HG02610 (cell line): ENCODE measurements at regions not wholly inside any gene's neighbourhood (a gene's known extent, or its start where the extent isn't known, plus 50 kb on each side); places are given as distances from the start of the nearest gene placed in this dataset.
A peak's percentile ranks its signal among the peaks of the same experiment; 100 is the strongest.
"Not testable (repeated sequence)": the region's sequence is repeated elsewhere in the genome, so short reads cannot be mapped to it uniquely, and the experiment has no call there.

Experiments
- ATAC-seq: cut with Tn5 transposase; IDR thresholded peaks from one replicate; pipeline ENCODE4 v1.9.1; 2021; ENCODE audit warnings: mild to moderate bottlenecking, moderate library complexity; ENCODE audit not compliant: unreplicated experiment

GRCh38 chr13:48583859-48584311 is 51.0 kb upstream of the RCBTB2 start:
- no peak for ATAC-seq

DNA sequence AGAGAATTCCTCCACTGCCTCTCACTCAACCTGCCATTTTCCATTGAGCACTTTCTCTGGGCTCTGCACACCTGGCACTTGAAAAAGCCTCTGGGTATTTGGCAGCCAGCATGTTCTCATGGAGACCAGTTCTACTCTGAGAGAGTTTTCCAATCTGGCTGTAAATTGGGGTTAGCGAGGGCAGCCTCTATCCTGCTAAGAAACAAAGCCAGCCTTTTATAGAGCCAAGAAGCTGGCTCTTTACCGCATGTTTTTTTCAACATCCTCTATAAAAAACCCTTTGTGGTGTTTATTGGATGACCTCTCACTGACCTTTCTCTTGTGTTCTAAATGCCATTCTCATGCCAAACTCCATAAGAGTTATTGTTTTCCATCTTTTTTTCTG is 52.6 kb upstream of the RCBTB2 start:
- ATAC-seq: no peak

- no peak for ATAC-seq
Measured at GRCh38 chr13:48586591-48587103, 53.8 kb upstream of the RCBTB2 start.

DNA sequence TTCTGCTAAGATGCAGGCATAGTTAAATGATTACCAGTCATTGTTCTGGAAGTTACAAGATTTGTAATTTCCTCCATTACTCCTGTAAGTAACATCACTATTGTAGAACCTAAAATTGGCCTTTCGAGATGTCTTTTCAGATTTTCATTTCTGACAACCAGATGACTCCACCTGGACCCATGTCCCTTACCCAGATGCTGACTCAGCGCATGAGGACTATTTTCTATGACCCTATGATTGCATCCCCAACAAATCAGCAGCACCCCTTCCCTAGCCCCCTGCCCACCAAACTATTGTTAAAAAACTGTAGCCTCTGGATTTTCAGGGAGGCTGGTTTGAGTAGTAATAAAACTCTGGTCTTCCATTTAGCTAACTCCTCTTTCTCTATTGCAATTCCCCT is 55.2 kb upstream of the RCBTB2 start:
- ATAC-seq: no peak

DNA sequence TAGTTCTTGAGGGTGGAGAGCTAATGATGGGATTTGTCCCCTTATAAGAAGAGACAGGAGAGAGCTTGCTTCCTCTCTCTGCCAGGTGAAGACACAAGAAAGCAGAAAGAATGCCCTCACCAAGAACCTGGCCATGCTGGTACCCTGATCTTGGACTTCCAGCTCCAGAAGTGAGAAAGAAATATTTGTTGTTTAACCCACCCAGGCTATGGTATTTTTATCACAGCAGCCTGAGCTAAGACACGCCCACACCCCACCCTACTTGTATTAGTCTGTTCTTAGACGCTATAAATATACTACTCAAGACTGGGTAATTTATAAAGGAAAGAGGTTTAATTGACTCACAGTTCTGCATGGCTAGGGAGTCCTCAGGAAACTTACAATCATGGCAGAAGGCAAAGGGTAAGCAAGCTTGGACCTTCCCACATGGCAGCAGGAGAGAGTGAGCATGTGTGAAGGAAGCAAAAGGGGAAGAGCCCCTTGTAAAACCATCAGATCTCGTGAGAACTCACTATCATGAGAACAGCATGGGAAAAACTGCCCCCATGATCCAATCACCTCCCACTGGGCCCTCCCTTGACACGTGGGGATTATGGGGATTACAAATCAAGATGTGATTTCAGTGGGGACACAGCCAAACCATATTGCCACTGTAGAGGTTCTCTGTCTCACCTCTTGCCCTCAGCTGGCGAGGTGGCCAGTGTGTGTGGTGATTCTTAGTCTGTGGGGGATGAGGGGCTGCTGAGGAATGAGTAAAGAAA is 57.4 kb upstream of the RCBTB2 start:
- no peak for ATAC-seq

GRCh38 chr13:48591124-48591872 is 58.4 kb upstream of the RCBTB2 start:
- ATAC-seq: not testable (repeated sequence)

DNA sequence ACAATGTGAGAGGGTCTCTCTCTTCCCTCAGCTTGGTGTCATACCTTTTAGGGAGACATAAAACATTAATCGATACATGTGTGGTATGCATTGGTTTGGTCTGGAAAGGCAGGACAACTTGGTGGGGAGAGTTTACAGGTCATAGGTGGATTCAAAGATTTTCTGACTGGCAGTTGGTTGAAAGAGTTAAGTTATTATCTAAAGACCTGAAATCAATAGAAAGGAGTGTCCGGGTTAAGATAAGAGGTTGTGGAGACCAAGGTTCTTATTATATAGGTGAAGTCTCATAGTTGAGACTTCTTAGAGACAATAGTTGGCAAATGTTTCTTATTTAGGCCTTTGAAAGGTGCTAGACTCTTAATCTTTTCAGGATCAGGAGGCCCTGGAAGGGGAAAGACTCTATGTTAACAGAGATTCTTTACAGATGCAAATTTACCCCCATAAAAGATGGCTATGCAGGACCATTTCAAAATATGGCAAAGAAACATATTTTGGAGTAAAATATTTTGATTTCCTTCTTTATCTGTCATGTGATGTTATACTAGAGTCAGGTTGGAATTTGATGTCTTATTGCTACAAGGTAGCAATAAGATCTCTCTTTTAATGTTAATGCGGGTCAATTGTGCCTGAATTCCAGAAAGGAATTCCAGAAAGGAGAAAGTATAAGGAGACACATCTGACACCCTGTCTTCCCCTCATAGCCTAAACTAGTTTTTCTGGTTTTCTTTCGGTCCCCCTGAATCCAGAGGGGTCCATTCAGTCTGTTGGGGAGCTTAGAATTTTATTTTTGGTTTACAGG is 59.2 kb upstream of the RCBTB2 start:
- no peak for ATAC-seq

DNA sequence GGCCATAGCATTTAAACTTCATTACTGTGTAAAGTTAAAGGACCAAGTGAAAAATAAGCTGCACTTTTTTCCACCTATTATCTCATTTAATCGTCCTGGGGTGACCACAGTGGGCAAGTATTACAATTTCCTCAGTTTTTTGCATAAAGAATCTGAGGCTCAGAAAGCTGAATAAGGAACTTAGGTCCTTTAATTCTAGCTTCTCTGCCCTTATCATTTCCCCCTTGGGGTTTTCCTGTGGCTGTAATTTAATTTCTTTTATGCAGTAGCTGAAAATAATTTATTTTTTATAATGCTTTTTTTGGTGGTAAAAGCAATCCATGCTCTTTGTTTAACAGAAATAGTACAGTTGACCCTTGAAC is 59.8 kb upstream of the RCBTB2 start:
- no peak for ATAC-seq

- no peak for ATAC-seq
Measured at GRCh38 chr13:48593536-48593935, 60.2 kb upstream of the CYSLTR2 start.

GRCh38 chr13:48594096-48594815 is 59.5 kb upstream of the CYSLTR2 start:
- ATAC-seq: no peak

- ATAC-seq: peak; percentile 72
Measured at GRCh38 chr13:48595431-48596429, 58.0 kb upstream of the CYSLTR2 start.

DNA sequence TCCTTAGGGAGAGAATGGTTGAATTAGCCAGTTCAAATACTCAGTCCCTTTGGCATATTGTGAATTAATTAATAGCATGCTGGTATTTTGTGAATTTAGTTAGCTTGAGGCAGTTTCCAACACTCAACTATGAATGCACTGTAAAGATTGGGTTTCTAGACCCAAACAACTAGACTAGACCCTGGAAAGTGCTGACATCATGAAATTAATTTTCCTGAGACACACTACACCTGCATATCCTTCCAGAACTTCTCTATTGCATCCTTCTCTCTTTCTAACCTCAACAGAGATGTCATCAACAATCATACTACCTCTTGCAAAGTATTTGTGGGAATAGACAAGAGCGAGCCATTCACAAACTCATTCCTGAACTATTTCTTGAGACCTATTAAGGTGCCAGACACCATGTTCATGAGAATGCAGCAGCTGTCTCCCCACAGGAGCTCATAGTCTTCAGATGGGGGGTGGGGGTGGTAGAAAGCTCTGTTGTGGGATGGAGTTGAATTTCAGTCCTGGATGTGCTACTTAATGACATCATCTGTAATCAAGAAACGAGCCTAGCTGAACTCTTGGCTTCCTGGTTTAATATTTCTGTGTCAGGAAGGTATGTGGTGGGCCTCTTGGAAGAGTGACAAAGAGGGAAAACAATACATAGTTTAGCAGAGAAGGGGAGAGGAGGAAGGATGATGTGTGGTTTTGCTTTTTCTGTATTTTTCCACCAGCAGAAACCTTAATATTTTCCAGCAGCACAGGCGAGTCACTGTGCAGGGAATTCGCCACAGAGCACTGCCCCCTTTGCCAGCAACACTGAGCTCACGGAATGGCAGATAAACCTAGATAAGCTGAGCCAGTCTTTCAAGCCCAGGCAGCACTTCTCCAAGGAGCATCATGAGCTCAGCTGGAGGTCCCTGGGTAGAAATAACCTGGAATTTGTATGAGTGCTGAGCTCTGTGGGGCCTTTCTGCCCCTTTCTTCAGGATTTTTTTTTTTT is 53.1 kb upstream of the CYSLTR2 start:
- no peak for ATAC-seq

DNA sequence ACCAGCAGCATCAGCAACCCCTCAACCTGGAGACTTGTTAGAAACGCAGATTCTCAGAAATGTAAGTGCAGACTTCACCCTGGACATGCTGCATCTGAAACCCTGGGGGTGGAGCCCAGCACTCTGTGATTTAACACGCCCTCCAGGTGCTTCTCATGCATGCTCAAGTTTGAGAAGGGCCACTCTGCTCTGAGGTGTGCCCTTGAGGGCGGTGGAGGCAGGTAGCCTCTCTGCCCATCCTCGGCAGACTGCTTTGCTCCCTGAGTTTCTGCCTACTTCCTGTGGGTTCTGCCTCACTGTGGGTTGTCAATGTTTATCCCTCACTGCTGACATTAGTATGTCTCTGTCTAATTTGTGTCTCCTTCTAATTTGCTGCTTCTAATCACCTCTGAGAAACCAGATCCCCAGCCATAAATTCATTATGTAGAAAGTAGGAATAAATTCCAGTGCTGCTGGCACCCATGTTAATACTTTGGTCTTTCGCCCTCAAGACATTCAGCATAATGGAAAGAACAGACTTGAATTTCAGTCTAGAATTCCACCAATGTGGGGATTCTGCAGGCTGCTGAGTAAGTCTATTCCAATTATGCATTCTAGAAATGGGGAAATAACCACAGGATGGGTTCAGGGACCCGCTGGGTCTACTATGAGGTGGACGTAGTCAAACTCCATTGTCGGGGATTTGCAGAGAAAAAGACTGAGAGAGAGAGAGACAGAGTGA is 51.3 kb upstream of the CYSLTR2 start:
- ATAC-seq: no peak

DNA sequence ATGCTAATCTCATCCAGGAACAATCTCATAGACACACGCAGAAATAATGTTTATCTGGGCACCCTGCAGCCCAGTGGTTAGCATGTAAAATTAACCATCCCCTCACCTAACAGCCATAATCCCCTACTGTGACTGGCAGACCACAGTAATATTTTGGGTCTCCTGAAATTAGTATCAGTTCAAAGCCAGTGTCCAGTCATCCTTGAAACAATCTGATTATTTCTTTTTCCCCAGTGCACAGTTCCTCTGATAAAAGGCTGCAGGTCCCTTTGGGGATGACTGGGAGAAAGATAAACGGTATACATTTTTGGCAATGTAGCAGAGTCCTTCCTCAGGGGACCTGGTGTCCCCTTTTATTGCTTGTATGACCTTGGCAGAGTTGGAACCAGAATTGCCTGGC is 50.4 kb upstream of the CYSLTR2 start:
- ATAC-seq: peak; percentile 75
